HG03139 (cell line): ENCODE measurements at regions not wholly inside any gene's neighbourhood (a gene's known extent, or its start where the extent isn't known, plus 50 kb on each side); places are given as distances from the start of the nearest gene placed in this dataset.
"Not testable (repeated sequence)": the region's sequence is repeated elsewhere in the genome, so short reads cannot be mapped to it uniquely, and the experiment has no call there.

Experiments used
- ATAC-seq: cut with Tn5 transposase; IDR thresholded peaks from one replicate; pipeline ENCODE4 v1.9.1; 2021; ENCODE audit not compliant: unreplicated experiment

- no peak for ATAC-seq
Observed at GRCh38 chr4:20124317-20125026, 127.2 kb upstream of the SLIT2 start.

- no peak for ATAC-seq
Observed at GRCh38 chr4:20122198-20122988, 129.3 kb upstream of the SLIT2 start.

GRCh38 chr4:20119141-20119540 is 132.6 kb upstream of the SLIT2 start:
- ATAC-seq = no peak

GRCh38 chr4:20109391-20109790 is 142.3 kb upstream of the SLIT2 start:
- no peak for ATAC-seq

- no peak for ATAC-seq
Observed at GRCh38 chr4:20106921-20107320, 144.8 kb upstream of the SLIT2 start.

GRCh38 chr4:20101831-20102230 is 149.9 kb upstream of the SLIT2 start:
- no peak for ATAC-seq

- no peak for ATAC-seq
Observed at GRCh38 chr4:20096911-20097310, 154.8 kb upstream of the SLIT2 start.

- no peak for ATAC-seq
Observed at GRCh38 chr4:20095805-20096541, 155.7 kb upstream of the SLIT2 start.

GRCh38 chr4:20091781-20092180 is 159.9 kb upstream of the SLIT2 start:
- no peak for ATAC-seq

- ATAC-seq = no peak
Observed at GRCh38 chr4:20087522-20087911, 164.2 kb upstream of the SLIT2 start.

- no peak for ATAC-seq
Observed at GRCh38 chr4:20086799-20087521, 164.7 kb upstream of the SLIT2 start.

- ATAC-seq = no peak
Observed at GRCh38 chr4:20086067-20086798, 165.5 kb upstream of the SLIT2 start.

GRCh38 chr4:20085653-20086052 is 166.1 kb upstream of the SLIT2 start:
- ATAC-seq = no peak

- no peak for ATAC-seq
Observed at GRCh38 chr4:20085156-20085555, 166.5 kb upstream of the SLIT2 start.

GRCh38 chr4:20084488-20084887 is 167.2 kb upstream of the SLIT2 start:
- ATAC-seq = no peak

GRCh38 chr4:20078644-20079043 is 173.1 kb upstream of the SLIT2 start:
- ATAC-seq = no peak

- ATAC-seq = no peak
Observed at GRCh38 chr4:20075248-20075871, 176.3 kb upstream of the SLIT2 start.

GRCh38 chr4:20074450-20074849 is 177.3 kb upstream of the SLIT2 start:
- no peak for ATAC-seq

GRCh38 chr4:20065952-20066351 is 185.8 kb upstream of the SLIT2 start:
- ATAC-seq = no peak

GRCh38 chr4:20062857-20063256 is 188.8 kb upstream of the SLIT2 start:
- not testable (repeated sequence) for ATAC-seq
